ENCODE measurements at regions not wholly inside any gene's neighbourhood (a gene's known extent, or its start where the extent isn't known, plus 50 kb on each side); places are given as distances from the start of the nearest gene placed in this dataset.

GRCh38 chr16:54647216-54647615, 283.4 kb upstream of the IRX5 start:
- DNase-seq (no peak), FAIRE-seq (no peak)
- no peak overlapping the region for H3K27ac ChIP-seq (ENCODE audit: low read depth in 2 of 2, low read length in 2 of 2)
- TF ChIP-seq CTCF (IDR thresholded peaks at IDR 0.05; ENCODE audit: borderline replicate concordance, extremely low read depth, insufficient read depth): no peak
- no peaks in the 10 kb centered on the region for H3K9me3 ChIP-seq (ENCODE audit: control insufficient read depth in 2 of 3, insufficient read depth in 1 of 3, low read length in 3 of 3)
- no peaks in the 10 kb centered on the region for H3K27me3 ChIP-seq (ENCODE audit: control insufficient read depth, insufficient read depth, low read length)
- intact Hi-C loops (cut with DNase I): no loop called here
- H3K4me3 ChIP-seq (ENCODE audit: low read length in 3 of 3): no peak overlapping the region
- H3K4me1 ChIP-seq (ENCODE audit: control insufficient read depth in 2 of 3, insufficient read depth in 2 of 3, low read depth in 1 of 3, low read length in 3 of 3): no peaks in the 10 kb centered on the region
- no peak overlapping the region for H3K9ac ChIP-seq (ENCODE audit: low read length in 3 of 3)
- H3K36me3 ChIP-seq (ENCODE audit: control insufficient read depth in 2 of 3, insufficient read depth in 3 of 3, low read length in 3 of 3): no peaks in the 10 kb centered on the region

GRCh38 chr16:54645345-54645744, 285.3 kb upstream of the IRX5 start:
- intact Hi-C loops (cut with DNase I): no loop called here
- FAIRE-seq: no peak
- H3K27ac ChIP-seq (ENCODE audit: low read depth in 2 of 2, low read length in 2 of 2): no peak overlapping the region
- H3K36me3 ChIP-seq (ENCODE audit: control insufficient read depth in 2 of 3, insufficient read depth in 3 of 3, low read length in 3 of 3): no peaks in the 10 kb centered on the region
- no peak overlapping the region for H3K9ac ChIP-seq (ENCODE audit: low read length in 3 of 3)
- TF ChIP-seq CTCF (IDR thresholded peaks at IDR 0.05; ENCODE audit: borderline replicate concordance, extremely low read depth, insufficient read depth): no peak
- peak in 1 of 5 donors; percentile 33 for DNase-seq
- no peaks in the 10 kb centered on the region for H3K9me3 ChIP-seq (ENCODE audit: control insufficient read depth in 2 of 3, insufficient read depth in 1 of 3, low read length in 3 of 3)
- no peak overlapping the region for H3K4me3 ChIP-seq (ENCODE audit: low read length in 3 of 3)
- H3K27me3 ChIP-seq (ENCODE audit: control insufficient read depth, insufficient read depth, low read length): no peaks in the 10 kb centered on the region
- H3K4me1 ChIP-seq (ENCODE audit: control insufficient read depth in 2 of 3, insufficient read depth in 2 of 3, low read depth in 1 of 3, low read length in 3 of 3): no peaks in the 10 kb centered on the region

- H3K36me3 ChIP-seq (ENCODE audit: control insufficient read depth in 2 of 3, insufficient read depth in 3 of 3, low read length in 3 of 3): no peaks in the 10 kb centered on the region
- no peaks in the 10 kb centered on the region for H3K9me3 ChIP-seq (ENCODE audit: control insufficient read depth in 2 of 3, insufficient read depth in 1 of 3, low read length in 3 of 3)
- no peak for DNase-seq
- H3K27me3 ChIP-seq (ENCODE audit: control insufficient read depth, insufficient read depth, low read length): no peaks in the 10 kb centered on the region
- H3K27ac ChIP-seq (ENCODE audit: low read depth in 2 of 2, low read length in 2 of 2): no peak overlapping the region
- intact Hi-C loops (cut with DNase I): no loop called here
- H3K4me3 ChIP-seq (ENCODE audit: low read length in 3 of 3): no peak overlapping the region
- TF ChIP-seq CTCF (IDR thresholded peaks at IDR 0.05; ENCODE audit: borderline replicate concordance, extremely low read depth, insufficient read depth): no peak
- H3K9ac ChIP-seq (ENCODE audit: low read length in 3 of 3): no peak overlapping the region
- no peak for FAIRE-seq
- H3K4me1 ChIP-seq (ENCODE audit: control insufficient read depth in 2 of 3, insufficient read depth in 2 of 3, low read depth in 1 of 3, low read length in 3 of 3): no peaks in the 10 kb centered on the region
Measured at GRCh38 chr16:54636221-54636793, 294.4 kb upstream of the IRX5 start.

- FAIRE-seq: no peak
- no peak for TF ChIP-seq CTCF (IDR thresholded peaks at IDR 0.05; ENCODE audit: borderline replicate concordance, extremely low read depth, insufficient read depth)
- H3K9ac ChIP-seq (ENCODE audit: low read length in 3 of 3): no peak overlapping the region
- H3K27ac ChIP-seq (ENCODE audit: low read depth in 2 of 2, low read length in 2 of 2): no peak overlapping the region
- H3K27me3 ChIP-seq (ENCODE audit: control insufficient read depth, insufficient read depth, low read length): no peaks in the 10 kb centered on the region
- no peaks in the 10 kb centered on the region for H3K4me1 ChIP-seq (ENCODE audit: control insufficient read depth in 2 of 3, insufficient read depth in 2 of 3, low read depth in 1 of 3, low read length in 3 of 3)
- peak in 1 of 5 donors; percentile 36 for DNase-seq
- H3K36me3 ChIP-seq (ENCODE audit: control insufficient read depth in 2 of 3, insufficient read depth in 3 of 3, low read length in 3 of 3): no peaks in the 10 kb centered on the region
- no peaks in the 10 kb centered on the region for H3K9me3 ChIP-seq (ENCODE audit: control insufficient read depth in 2 of 3, insufficient read depth in 1 of 3, low read length in 3 of 3)
- intact Hi-C loops (cut with DNase I): no loop called here
- no peak overlapping the region for H3K4me3 ChIP-seq (ENCODE audit: low read length in 3 of 3)
Measured at GRCh38 chr16:54633943-54634362, 296.7 kb upstream of the IRX5 start.
